SK-N-SH (cell line): ENCODE measurements at regions not wholly inside any gene's neighbourhood (a gene's known extent, or its start where the extent isn't known, plus 50 kb on each side); places are given as distances from the start of the nearest gene placed in this dataset.

Experiments
- CTCF ChIA-PET: fragments of 300-600, 350-600 bp; formaldehyde crosslinking; extraction: SDS; loops from one replicate; lab custom pipeline; 2021; lab: Yijun Ruan, JAX
- POLR2A ChIA-PET: fragments of 350-600 bp; sonication (Branson Sonifier 250); formaldehyde crosslinking; extraction: SDS; loops from one replicate; lab custom pipeline; 2020; ENCODE audit warnings: antibody characterized with exemption, inconsistent platforms; lab: Yijun Ruan, JAX
- DNase-seq: peaks from one replicate; pipeline ENCODE4 v3.0.0; 2012
- H2AFZ ChIP-seq: fragments of 200-600 bp; sonication (generic); 2 replicates; pipeline ENCODE4 v1.8.1; 2016; ENCODE audit warnings: antibody characterized with exemption, mild to moderate bottlenecking, low read depth
- H3F3A ChIP-seq: fragments of 200-600 bp; sonication (generic); replicated peaks from 2 replicates; pipeline ENCODE3; 2016; ENCODE audit warnings: antibody characterized with exemption, mild to moderate bottlenecking; ENCODE audit not compliant: insufficient read depth
- H3K27ac ChIP-seq, 2 experiments: fragments of 200-500 bp in 1 of 2; fragments of 200-600 bp in 1 of 2; sonication (Bioruptor generic) in 1 of 2; sonication (generic), shearing (Covaris generic) in 1 of 2; 2 replicates each; pipeline versions ENCODE4 v1.5.1 to v1.6.1; 2014 to 2016; ENCODE audit warnings: low read depth in 2 of 2, inconsistent platforms in 1 of 2, low read length in 1 of 2, mild to moderate bottlenecking in 1 of 2, mixed read lengths in 1 of 2
- H3K27me3 ChIP-seq: fragments of 200-600 bp; sonication (generic), shearing (Covaris generic); 2 replicates; pipeline ENCODE4 v1.6.1; 2016; ENCODE audit warnings: mixed run types; ENCODE audit not compliant: insufficient read depth
- H3K36me3 ChIP-seq, 2 experiments: fragments of 200-500 bp in 1 of 2; fragments of 200-600 bp in 1 of 2; sonication (Bioruptor generic) in 1 of 2; sonication (generic) in 1 of 2; replicated peaks in 1 of 2; 2 replicates each; pipeline versions ENCODE3 to v1.5.1; 2014 to 2016; ENCODE audit warnings: low read length in 1 of 2, mild to moderate bottlenecking in 1 of 2; ENCODE audit not compliant: insufficient read depth in 2 of 2, control insufficient read depth in 1 of 2
- H3K4me1 ChIP-seq, 2 experiments: fragments of 200-500 bp in 1 of 2; fragments of 200-600 bp in 1 of 2; sonication (Bioruptor generic) in 1 of 2; sonication (generic), shearing (Covaris generic) in 1 of 2; 2 replicates each; pipeline versions ENCODE4 v1.5.1 to v1.6.1; 2014 to 2016; ENCODE audit warnings: low read depth in 1 of 2, low read length in 1 of 2, mixed run types in 1 of 2; ENCODE audit not compliant: insufficient read depth in 2 of 2, control insufficient read depth in 1 of 2
- H3K4me2 ChIP-seq: fragments of 200-600 bp; sonication (generic), shearing (Covaris generic); 2 replicates; pipeline ENCODE4 v1.6.1; 2017; ENCODE audit warnings: mixed run types
- H3K4me3 ChIP-seq, 2 experiments: fragments of 200-500 bp in 1 of 2; fragments of 200-600 bp in 1 of 2; sonication (Bioruptor generic) in 1 of 2; sonication (generic), shearing (Covaris generic) in 1 of 2; 2 replicates each; pipeline versions ENCODE4 v1.5.1 to v1.8.1; 2014 to 2016; ENCODE audit warnings: low read depth in 2 of 2, inconsistent platforms in 1 of 2, low read length in 1 of 2, mild to moderate bottlenecking in 1 of 2, mixed read lengths in 1 of 2, moderate library complexity in 1 of 2
- H3K79me2 ChIP-seq: fragments of 200-600 bp; sonication (generic); 2 replicates; pipeline ENCODE4 v1.8.1; 2017; ENCODE audit warnings: mild to moderate bottlenecking; ENCODE audit not compliant: insufficient read depth
- H3K9ac ChIP-seq: fragments of 200-600 bp; sonication (generic); 2 replicates; pipeline ENCODE4 v1.6.1; 2017; ENCODE audit warnings: mixed run types
- H3K9me2 ChIP-seq: fragments of 200-600 bp; sonication (generic); 2 replicates; pipeline ENCODE4 v1.6.1; 2017; ENCODE audit warnings: mixed run types
- H3K9me3 ChIP-seq: fragments of 200-600 bp; sonication (generic); 2 replicates; pipeline ENCODE4 v1.6.1; 2017; ENCODE audit warnings: mixed run types, mild to moderate bottlenecking, moderate library complexity
- H4K20me1 ChIP-seq: fragments of 200-600 bp; sonication (generic); 2 replicates; pipeline ENCODE4 v1.6.1; 2017; ENCODE audit warnings: mild to moderate bottlenecking, mixed run types; ENCODE audit not compliant: insufficient read depth
- FOXM1 ChIP-seq: IDR thresholded peaks from 2 replicates; pipeline ENCODE4 v1.4.0; 2012; ENCODE audit warnings: low read depth, mild to moderate bottlenecking
- IRF3 ChIP-seq: fragments of 150-350 bp; IDR thresholded peaks from 2 replicates; pipeline ENCODE4 v1.6.1; 2016; ENCODE audit warnings: mild to moderate bottlenecking, low read depth, low read length
- JUND ChIP-seq: IDR thresholded peaks from 2 replicates; pipeline ENCODE4 v1.4.0; 2012
- REST ChIP-seq: IDR thresholded peaks from 2 replicates; pipeline ENCODE4 v1.6.1; 2012; ENCODE audit warnings: mild to moderate bottlenecking, low read depth, low read length, moderate library complexity
- RFX5 ChIP-seq: IDR thresholded peaks from 2 replicates; pipeline ENCODE4 v1.6.1; 2012; ENCODE audit warnings: mild to moderate bottlenecking, improper control_type of control experiment, low read length
- TAF1 ChIP-seq: IDR thresholded peaks from 2 replicates; pipeline ENCODE4 v1.6.1; 2012; ENCODE audit warnings: low read depth, mild to moderate bottlenecking, low read length, moderate library complexity, borderline replicate concordance
- YY1 ChIP-seq: IDR thresholded peaks from 2 replicates; pipeline ENCODE4 v1.4.0; 2012; ENCODE audit warnings: low read depth, mild to moderate bottlenecking
- whole genome bisulfite sequencing: methylation state at CpG from one replicate; pipeline ENCODE4 v1.1.6; 2017; ENCODE audit warnings: low lambda C conversion rate; 5-methylcytosine and 5-hydroxymethylcytosine counted together
- TF ChIP-seq, protein P1 (sequence below): IDR thresholded peaks from 2 replicates; pipeline ENCODE4 v1.4.0; 2012; ENCODE audit warnings: low read depth, borderline replicate concordance

DNA sequence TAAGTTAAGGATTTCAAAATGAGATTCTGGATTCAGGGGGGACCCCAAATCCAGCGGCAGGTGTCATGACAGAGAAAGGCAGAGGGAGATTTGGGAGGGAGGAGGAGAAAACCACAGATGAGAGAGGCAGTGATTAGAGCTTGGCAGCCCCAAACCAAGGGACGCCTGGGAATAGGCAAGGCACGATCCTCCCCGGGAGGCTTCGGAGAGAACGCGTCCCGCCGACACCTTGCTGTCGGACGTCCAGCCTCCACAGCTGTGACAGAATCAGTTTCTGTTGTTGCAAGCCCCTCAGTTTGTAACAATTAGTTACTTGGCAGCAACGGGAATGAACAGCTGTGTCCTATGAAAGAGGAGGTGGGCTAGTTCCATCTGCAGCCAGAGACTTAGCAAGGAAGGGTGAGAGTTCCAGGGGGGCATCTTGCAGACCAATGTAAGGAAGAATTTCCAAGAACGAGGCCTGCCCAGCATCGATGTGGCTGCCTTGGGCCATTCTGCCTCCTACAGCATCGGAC lies 110.7 kb upstream of the SDK2 start:
- WGBS = 70% methylated on average over 15 of the region's 15 CpGs
- H3K36me3 ChIP-seq = no peaks in the 10 kb centered on the region
- no peak overlapping the region for H2AFZ ChIP-seq
- peaks cover 0 to 23% of the 10 kb centered on the region in 2 experiments; a peak in 1 of 4 replicates for H3K4me1 ChIP-seq
- DNase-seq = no peak
- no peaks in the 10 kb centered on the region for H3K27me3 ChIP-seq
- no peaks in the 10 kb centered on the region for H3K9me2 ChIP-seq
- no peak overlapping the region for H3K9ac ChIP-seq
- no peaks in the 10 kb centered on the region for H3K9me3 ChIP-seq
- TF ChIP-seq YY1 (no peak), JUND (no peak), TAF1 (no peak), RFX5 (no peak)
- no peaks in the 10 kb centered on the region for H3K79me2 ChIP-seq
- ChIA-PET CTCF (interaction anchor here (0.8 to 2.9 kb wide), 7 partner anchors 9 to 445 kb away, joined by 3 to 11 read pairs (median 4); no protein-coding TSS in a partner anchor), POLR2A (no interaction called here)
- H3K4me3 ChIP-seq = no peak overlapping the region
- H4K20me1 ChIP-seq = no peaks in the 10 kb centered on the region
- H3K4me2 ChIP-seq = no peak overlapping the region
- H3F3A ChIP-seq = no peaks in the 10 kb centered on the region
- H3K27ac ChIP-seq = no peak overlapping the region

DNA sequence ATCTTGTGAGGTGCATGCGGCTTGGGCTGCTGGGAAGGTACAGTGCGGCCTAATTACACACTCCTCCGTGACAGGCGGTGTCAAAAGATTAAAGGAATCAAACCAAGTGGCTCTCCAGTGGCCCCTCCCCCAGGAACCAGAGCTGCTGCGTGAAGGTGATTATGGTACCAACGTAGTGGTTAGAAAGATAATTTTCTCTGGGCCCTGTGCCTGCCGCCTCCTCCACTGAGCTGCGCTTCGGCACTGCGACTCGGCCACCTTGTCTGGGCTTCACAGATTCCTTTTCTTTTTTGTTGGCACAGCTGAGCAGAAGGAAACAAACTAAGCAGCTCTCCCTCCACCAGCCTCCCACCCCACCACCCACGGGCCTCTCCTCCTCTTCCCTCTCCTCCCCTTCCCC lies 113.2 kb upstream of the SDK2 start:
- CTCF ChIA-PET = interaction anchor here (1.1 to 2.9 kb wide), 3 partner anchors 12 to 442 kb away, joined by 3 to 11 read pairs (median 6); no protein-coding TSS in a partner anchor
- WGBS = 71% methylated on average over 10 of the region's 12 CpGs
- Histone ChIP-seq H2AFZ (no peak overlapping the region), H3K4me1 (peaks cover 0 to 22% of the 10 kb centered on the region in 2 experiments; a peak in 1 of 4 replicates), H3K4me2 (no peak overlapping the region), H3F3A (no peaks in the 10 kb centered on the region), H3K4me3 (no peak overlapping the region), H3K27ac (no peak overlapping the region), H3K9me3 (no peaks in the 10 kb centered on the region), H4K20me1 (no peaks in the 10 kb centered on the region), H3K9me2 (no peaks in the 10 kb centered on the region), H3K36me3 (no peaks in the 10 kb centered on the region), H3K79me2 (no peaks in the 10 kb centered on the region), H3K9ac (no peak overlapping the region), H3K27me3 (no peaks in the 10 kb centered on the region)
- no peak for DNase-seq
- POLR2A ChIA-PET = no interaction called here
- TF ChIP-seq FOXM1 = no peak
- TF ChIP-seq RFX5 = no peak
- no peak for TF ChIP-seq IRF3
- no peak for TF ChIP-seq REST
- TF ChIP-seq, protein P1, sequence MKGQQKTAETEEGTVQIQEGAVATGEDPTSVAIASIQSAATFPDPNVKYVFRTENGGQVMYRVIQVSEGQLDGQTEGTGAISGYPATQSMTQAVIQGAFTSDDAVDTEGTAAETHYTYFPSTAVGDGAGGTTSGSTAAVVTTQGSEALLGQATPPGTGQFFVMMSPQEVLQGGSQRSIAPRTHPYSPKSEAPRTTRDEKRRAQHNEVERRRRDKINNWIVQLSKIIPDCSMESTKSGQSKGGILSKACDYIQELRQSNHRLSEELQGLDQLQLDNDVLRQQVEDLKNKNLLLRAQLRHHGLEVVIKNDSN = no peak
